Lower lobe of right lung (tissue), 2 donors: ENCODE measurements at regions not wholly inside any gene's neighbourhood (a gene's known extent, or its start where the extent isn't known, plus 50 kb on each side); places are given as distances from the start of the nearest gene placed in this dataset.
"Not testable (repeated sequence)": the region's sequence is repeated elsewhere in the genome, so short reads cannot be mapped to it uniquely, and the experiment has no call there.

ENCODE experiments used
- ATAC-seq, 2 donors: fragments of 200-7000 bp; cut with Tn5 transposase; one replicate each; pipeline ENCODE4 v1.9.1; 2020 to 2022; ENCODE audit warnings: mild to moderate bottlenecking in 2 of 2, moderate library complexity in 2 of 2
- DNase-seq: peaks from one replicate; pipeline ENCODE4 v3.0.0-alpha.2; 2020
- H3K27ac ChIP-seq: fragments of 200-600 bp; one replicate; pipeline ENCODE4 v1.8.0; 2022
- H3K27me3 ChIP-seq: fragments of 200-600 bp; one replicate; pipeline ENCODE4 v1.8.0; 2022; ENCODE audit warnings: low read depth
- H3K36me3 ChIP-seq: fragments of 200-600 bp; one replicate; pipeline ENCODE4 v1.8.0; 2022; ENCODE audit warnings: mild to moderate bottlenecking
- H3K4me1 ChIP-seq: fragments of 200-600 bp; one replicate; pipeline ENCODE4 v1.8.0; 2022
- H3K4me3 ChIP-seq: fragments of 200-600 bp; one replicate; pipeline ENCODE4 v1.8.0; 2022; ENCODE audit warnings: mild to moderate bottlenecking
- H3K9me3 ChIP-seq: fragments of 200-600 bp; one replicate; pipeline ENCODE4 v1.8.0; 2022
- CTCF ChIP-seq: fragments of 200-600 bp; IDR thresholded peaks from one replicate; pipeline ENCODE4 v1.8.0; 2022; ENCODE audit warnings: antibody characterized with exemption, mild to moderate bottlenecking
- intact Hi-C: fragments of 100-400 bp; cut with DNase I; formaldehyde crosslinking; loops from one replicate; pipeline ENCODE4 v1.11.0; 2022
- donor health status: DM: no; HTN: yes; CAD: no; lungs with severe emphysema.

DNA sequence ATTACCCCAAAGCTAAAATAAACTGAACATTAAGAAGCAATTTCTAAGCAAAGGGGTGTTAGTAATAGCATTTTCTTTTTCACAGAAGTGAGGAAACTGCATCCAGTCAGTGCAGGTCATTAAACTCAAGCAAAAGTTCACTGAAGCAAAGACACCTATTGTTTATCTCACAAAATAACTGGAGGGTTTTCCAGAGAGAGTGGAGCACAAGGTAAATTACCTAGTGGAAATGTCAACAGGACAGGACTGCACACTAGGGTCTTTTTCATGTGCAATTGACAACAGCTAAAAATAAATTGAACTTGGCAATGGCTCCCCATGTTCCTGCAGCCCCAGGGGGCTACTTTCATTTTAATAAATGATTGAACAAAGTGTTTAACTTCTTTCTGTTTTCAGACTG, 742.0 kb downstream of the GALC start:
- Histone ChIP-seq H3K4me3 (no peak overlapping the region), H3K36me3 (no peaks in the 10 kb centered on the region), H3K27me3 (no peaks in the 10 kb centered on the region), H3K27ac (no peak overlapping the region), H3K9me3 (no peaks in the 10 kb centered on the region), H3K4me1 (no peaks in the 10 kb centered on the region)
- DNase-seq (no peak), ATAC-seq (no peak)
- TF ChIP-seq CTCF: no peak
- intact Hi-C loops: no loop called here

DNA sequence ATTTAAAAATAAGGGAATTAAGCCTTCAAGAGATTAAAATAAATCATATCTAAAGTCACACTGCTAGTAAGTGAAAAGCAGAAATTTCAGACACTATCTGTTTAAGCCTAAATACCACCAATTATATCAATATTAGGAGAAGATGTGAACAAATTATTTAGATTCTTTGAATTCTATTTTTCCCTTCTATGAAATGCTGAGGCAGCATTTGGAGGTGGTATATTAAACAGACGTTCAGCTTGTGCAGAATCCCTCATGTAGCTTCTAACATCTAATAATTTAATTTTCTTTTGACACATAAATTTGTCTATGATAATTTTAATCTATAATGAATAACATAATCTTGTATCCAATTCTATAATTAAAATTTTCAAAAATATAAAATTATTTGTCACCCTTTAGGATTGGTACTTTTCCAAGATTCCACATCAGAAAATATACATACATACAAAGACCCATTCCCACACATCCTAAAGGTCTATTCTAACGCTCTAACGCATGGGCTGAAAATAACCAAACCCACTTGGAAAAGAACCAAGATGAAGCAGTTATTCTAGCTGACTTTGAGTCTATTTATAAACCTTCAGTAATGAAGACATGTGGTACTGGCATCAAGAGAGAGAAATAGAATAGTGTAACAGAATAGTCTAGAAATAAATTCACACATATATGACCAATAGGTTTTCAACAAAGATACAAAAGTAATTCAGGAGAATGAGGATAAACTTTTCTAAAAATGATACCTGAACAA, 751.8 kb downstream of the GALC start:
- no peak overlapping the region for H3K4me3 ChIP-seq
- ATAC-seq (no peak), DNase-seq (no peak)
- TF ChIP-seq CTCF: no peak
- H3K4me1 ChIP-seq: no peaks in the 10 kb centered on the region
- H3K36me3 ChIP-seq: no peaks in the 10 kb centered on the region
- no peak overlapping the region for H3K27ac ChIP-seq
- no peaks in the 10 kb centered on the region for H3K9me3 ChIP-seq
- no peaks in the 10 kb centered on the region for H3K27me3 ChIP-seq
- intact Hi-C loops: no loop called here

DNA sequence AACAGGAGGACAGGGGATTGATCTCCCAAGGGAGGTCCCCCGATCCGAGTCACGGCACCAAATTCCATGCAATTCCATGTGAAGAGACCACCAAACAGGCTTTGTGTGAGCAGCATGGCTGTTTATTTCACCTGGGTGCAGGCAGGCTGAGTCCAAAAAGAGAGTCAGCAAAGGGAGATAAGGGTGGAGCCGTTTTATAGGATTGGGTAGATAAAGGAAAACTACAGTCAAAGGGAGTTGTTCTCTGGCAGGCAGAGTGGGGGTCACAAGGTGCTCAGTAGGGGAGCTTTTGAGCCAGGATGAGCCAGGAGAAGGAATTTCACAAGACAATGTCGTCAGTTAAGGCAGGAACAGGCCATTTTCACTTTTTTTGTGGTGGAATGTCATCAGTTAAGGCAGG, 752.7 kb downstream of the GALC start:
- H3K4me3 ChIP-seq, DNase-seq, H3K9me3 ChIP-seq, H3K4me1 ChIP-seq, intact Hi-C loops, ATAC-seq, H3K36me3 ChIP-seq, H3K27ac ChIP-seq, H3K27me3 ChIP-seq: not testable (repeated sequence)

GRCh38 chr14:87233806-87234384, 759.1 kb downstream of the GALC start:
- Histone ChIP-seq H3K4me1 (no peaks in the 10 kb centered on the region), H3K4me3 (no peak overlapping the region), H3K27ac (no peak overlapping the region), H3K36me3 (no peaks in the 10 kb centered on the region), H3K9me3 (no peaks in the 10 kb centered on the region), H3K27me3 (no peaks in the 10 kb centered on the region)
- intact Hi-C loops: no loop called here
- DNase-seq (no peak), ATAC-seq (no peak)
- no peak for TF ChIP-seq CTCF

DNA sequence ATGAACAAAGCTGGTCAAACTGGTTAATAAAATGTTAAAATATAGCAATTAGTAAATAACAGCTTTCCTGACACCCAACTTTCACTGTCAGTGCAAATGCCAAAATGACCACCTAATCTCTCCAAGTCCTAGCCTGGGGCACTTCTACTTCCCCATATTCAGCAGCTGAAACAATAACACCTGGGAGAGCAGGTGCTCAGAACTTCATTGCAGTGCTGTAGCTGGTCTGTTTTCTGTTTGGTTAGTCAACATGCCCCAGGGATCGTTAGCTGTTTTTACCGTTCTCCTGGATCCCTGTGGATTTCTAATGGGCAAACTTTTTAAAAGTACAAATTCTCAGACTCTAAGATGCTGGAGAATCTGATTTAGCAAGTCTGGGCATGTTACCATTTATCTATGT, 759.7 kb downstream of the GALC start:
- intact Hi-C loops: no loop called here
- H3K9me3 ChIP-seq: no peaks in the 10 kb centered on the region
- no peak for DNase-seq

More for the DNA sequence above, 759.7 kb downstream of the GALC start:
- TF ChIP-seq CTCF: no peak
- Histone ChIP-seq H3K27me3 (no peaks in the 10 kb centered on the region), H3K36me3 (no peaks in the 10 kb centered on the region), H3K4me3 (no peak overlapping the region), H3K27ac (no peak overlapping the region), H3K4me1 (no peaks in the 10 kb centered on the region)
- no peak for ATAC-seq
